H1 (cell line): ENCODE measurements at regions not wholly inside any gene's neighbourhood (a gene's known extent, or its start where the extent isn't known, plus 50 kb on each side); places are given as distances from the start of the nearest gene placed in this dataset.

Source experiments
- CTCF ChIA-PET: fragments of 300-600 bp; sonication (Branson Sonifier 250); formaldehyde crosslinking; loops from one replicate; lab custom pipeline; 2021; ENCODE audit not compliant: partially characterized antibody; lab: Charles Lee
- POLR2A ChIA-PET: fragments of 300-600 bp; sonication (Branson Sonifier 250); formaldehyde crosslinking; loops from one replicate; lab custom pipeline; 2021; ENCODE audit warnings: inconsistent platforms; ENCODE audit not compliant: partially characterized antibody; lab: Charles Lee
- DNase-seq, 2 experiments: peaks; one replicate each; pipeline versions ENCODE4 v3.0.0 to v3.0.0-alpha.2; 2010 to 2022; ENCODE audit warnings: low spot score in 2 of 2, low read depth in 1 of 2, mixed read lengths in 1 of 2
- FAIRE-seq: peaks from 2 replicates; lab custom pipeline; 2011; peaks lifted over from hg19 to GRCh38; lab: Jason Lieb, UNC
- H2AFZ ChIP-seq: 2 replicates; pipeline ENCODE4 v1.8.1; 2012; ENCODE audit warnings: low read length, inconsistent platforms
- H2AK5ac ChIP-seq: 2 replicates; pipeline ENCODE4 v1.6.1; 2013; ENCODE audit warnings: low read depth, low read length
- H2BK120ac ChIP-seq: replicated peaks from 2 replicates; pipeline ENCODE3; 2013; ENCODE audit warnings: low read depth, low read length, inconsistent platforms
- H2BK12ac ChIP-seq: 2 replicates; pipeline ENCODE4 v1.6.1; 2013; ENCODE audit warnings: low read depth, low read length
- H2BK15ac ChIP-seq: 2 replicates; pipeline ENCODE4 v1.6.1; 2013; ENCODE audit warnings: low read length
- H2BK20ac ChIP-seq: 2 replicates; pipeline ENCODE4 v1.6.1; 2013; ENCODE audit warnings: low read length
- H2BK5ac ChIP-seq: 2 replicates; pipeline ENCODE4 v1.6.1; 2013; ENCODE audit warnings: low read depth, low read length
- H3K14ac ChIP-seq: 2 replicates; pipeline ENCODE4 v1.6.1; 2013; ENCODE audit warnings: inconsistent platforms; ENCODE audit not compliant: insufficient read length
- H3K18ac ChIP-seq: 2 replicates; pipeline ENCODE4 v1.6.1; 2013; ENCODE audit warnings: low read length; ENCODE audit errors: extremely low read depth
- H3K23ac ChIP-seq: 2 replicates; pipeline ENCODE4 v1.6.1; 2013; ENCODE audit warnings: inconsistent platforms; ENCODE audit not compliant: insufficient read length
- H3K23me2 ChIP-seq: 2 replicates; pipeline ENCODE4 v1.6.1; 2013; ENCODE audit warnings: low read depth, low read length
- H3K27ac ChIP-seq: 2 replicates; pipeline ENCODE4 v1.6.1; 2011; ENCODE audit warnings: low read depth, low read length, inconsistent platforms
- H3K27me3 ChIP-seq, 4 experiments: replicated peaks in 1 of 4; 1 replicate in 1 of 4; 2 replicates in 3 of 4; pipeline versions ENCODE4 v1.6.1 to v1.8.1; 2011 to 2013; ENCODE audit warnings: low read length in 3 of 4, mild to moderate bottlenecking in 3 of 4, inconsistent platforms in 2 of 4, mixed read lengths in 2 of 4, moderate library complexity in 1 of 4; ENCODE audit not compliant: control insufficient read depth in 3 of 4, insufficient read depth in 3 of 4; ENCODE audit errors: extremely low read depth in 1 of 4
- H3K36me3 ChIP-seq, 4 experiments: 2 replicates each; pipeline versions ENCODE4 v1.6.1 to v1.8.1; 2011 to 2013; ENCODE audit warnings: mild to moderate bottlenecking in 4 of 4, low read length in 3 of 4, moderate library complexity in 2 of 4, control low read depth in 1 of 4, inconsistent platforms in 1 of 4; ENCODE audit not compliant: insufficient read depth in 4 of 4, control insufficient read depth in 2 of 4
- H3K4ac ChIP-seq: replicated peaks from 2 replicates; pipeline ENCODE3; 2013; ENCODE audit warnings: low read length, low read depth, mixed read lengths, inconsistent platforms; ENCODE audit not compliant: insufficient read length
- H3K4me1 ChIP-seq, 4 experiments: replicated peaks in 1 of 4; 1 replicate in 1 of 4; 2 replicates in 3 of 4; pipeline versions ENCODE4 v1.6.1 to v1.8.1; 2011 to 2013; ENCODE audit warnings: low read length in 3 of 4, inconsistent platforms in 2 of 4, mixed read lengths in 1 of 4; ENCODE audit not compliant: insufficient read depth in 4 of 4, control insufficient read depth in 3 of 4
- H3K4me2 ChIP-seq, 2 experiments: 2 replicates each; pipeline versions ENCODE4 v1.6.1 to v1.8.1; 2011 to 2013; ENCODE audit warnings: low read depth in 2 of 2, low read length in 2 of 2, control low read depth in 1 of 2, inconsistent platforms in 1 of 2, mild to moderate bottlenecking in 1 of 2; ENCODE audit not compliant: insufficient read depth in 1 of 2
- H3K4me3 ChIP-seq, 4 experiments: fragments of 200-600, 300-600 bp in 1 of 4; sonication (generic), shearing (Covaris generic), sonication (Bioruptor Twin) in 1 of 4; 2 replicates each; pipeline versions ENCODE4 v1.5.1 to v1.8.1; 2011 to 2016; ENCODE audit warnings: low read length in 4 of 4, low read depth in 3 of 4, control low read depth in 2 of 4, inconsistent platforms in 2 of 4, mild to moderate bottlenecking in 2 of 4, mixed read lengths in 1 of 4, moderate library complexity in 1 of 4; ENCODE audit not compliant: insufficient read depth in 2 of 4; ENCODE audit errors: extremely low read depth in 1 of 4
- H3K56ac ChIP-seq: replicated peaks from 2 replicates; pipeline ENCODE3; 2013; ENCODE audit warnings: low read depth, mild to moderate bottlenecking, mixed read lengths, low read length, inconsistent platforms; ENCODE audit not compliant: insufficient read length
- H3K79me1 ChIP-seq: 2 replicates; pipeline ENCODE4 v1.6.1; 2013; ENCODE audit warnings: low read depth, low read length, control low read depth
- H3K79me2 ChIP-seq, 2 experiments: 2 replicates each; pipeline versions ENCODE4 v1.6.1 to v1.8.1; 2012 to 2013; ENCODE audit warnings: low read length in 2 of 2, mild to moderate bottlenecking in 2 of 2, inconsistent platforms in 1 of 2; ENCODE audit not compliant: insufficient read depth in 2 of 2, control insufficient read depth in 1 of 2
- H3K9ac ChIP-seq, 4 experiments: replicated peaks in 1 of 4; 1 replicate in 1 of 4; 2 replicates in 3 of 4; pipeline versions ENCODE4 v1.6.1 to v1.8.1; 2011 to 2013; ENCODE audit warnings: low read depth in 3 of 4, low read length in 3 of 4, control low read depth in 2 of 4, mild to moderate bottlenecking in 2 of 4, moderate library complexity in 2 of 4, inconsistent platforms in 1 of 4; ENCODE audit errors: extremely low read depth in 1 of 4
- H3K9me3 ChIP-seq, 2 experiments: 2 replicates each; pipeline versions ENCODE4 v1.6.1 to v1.8.1; 2012 to 2013; ENCODE audit warnings: mild to moderate bottlenecking in 2 of 2, moderate library complexity in 2 of 2, control low read depth in 1 of 2, inconsistent platforms in 1 of 2, low read depth in 1 of 2, low read length in 1 of 2, mixed read lengths in 1 of 2; ENCODE audit not compliant: insufficient read depth in 2 of 2
- H4K20me1 ChIP-seq, 2 experiments: replicated peaks in 1 of 2; 2 replicates each; pipeline versions ENCODE3 to v1.8.1; 2011 to 2013; ENCODE audit warnings: inconsistent platforms in 2 of 2, low read length in 2 of 2, mild to moderate bottlenecking in 1 of 2; ENCODE audit not compliant: insufficient read depth in 2 of 2, control insufficient read depth in 1 of 2
- H4K5ac ChIP-seq: 2 replicates; pipeline ENCODE4 v1.6.1; 2013; ENCODE audit warnings: low read length, low read depth, mixed read lengths, inconsistent platforms; ENCODE audit not compliant: insufficient read length
- H4K8ac ChIP-seq: 2 replicates; pipeline ENCODE4 v1.8.0; 2013; ENCODE audit warnings: mild to moderate bottlenecking, moderate library complexity, low read length, inconsistent platforms; ENCODE audit not compliant: insufficient read depth; ENCODE audit errors: extremely low read depth
- H4K91ac ChIP-seq: replicated peaks from 2 replicates; pipeline ENCODE3; 2013; ENCODE audit warnings: low read length, mixed read lengths, inconsistent platforms; ENCODE audit not compliant: insufficient read length
- KDM4A ChIP-seq: IDR thresholded peaks from one replicate; pipeline ENCODE4 v1.7.1; 2012; ENCODE audit warnings: low read depth, mild to moderate bottlenecking, moderate library complexity, low read length, inconsistent platforms; ENCODE audit not compliant: severe bottlenecking
- WGBS, 2 experiments: shearing (Covaris generic) in 1 of 2; methylation state at CpG; one replicate each; pipeline versions ENCODE4 v1.1.6 to v1.1.7; 2013 to 2015; ENCODE audit warnings: low lambda C conversion rate in 2 of 2, mixed read lengths in 2 of 2, inconsistent platforms in 1 of 2, low coverage in 1 of 2, missing lambda C conversion rate in 1 of 2; ENCODE audit not compliant: insufficient replicate concordance in 2 of 2, insufficient coverage in 1 of 2, insufficient read length in 1 of 2; ENCODE audit errors: extremely low coverage in 1 of 2, missing lambda C conversion rate in 1 of 2; 5-methylcytosine and 5-hydroxymethylcytosine counted together

DNA sequence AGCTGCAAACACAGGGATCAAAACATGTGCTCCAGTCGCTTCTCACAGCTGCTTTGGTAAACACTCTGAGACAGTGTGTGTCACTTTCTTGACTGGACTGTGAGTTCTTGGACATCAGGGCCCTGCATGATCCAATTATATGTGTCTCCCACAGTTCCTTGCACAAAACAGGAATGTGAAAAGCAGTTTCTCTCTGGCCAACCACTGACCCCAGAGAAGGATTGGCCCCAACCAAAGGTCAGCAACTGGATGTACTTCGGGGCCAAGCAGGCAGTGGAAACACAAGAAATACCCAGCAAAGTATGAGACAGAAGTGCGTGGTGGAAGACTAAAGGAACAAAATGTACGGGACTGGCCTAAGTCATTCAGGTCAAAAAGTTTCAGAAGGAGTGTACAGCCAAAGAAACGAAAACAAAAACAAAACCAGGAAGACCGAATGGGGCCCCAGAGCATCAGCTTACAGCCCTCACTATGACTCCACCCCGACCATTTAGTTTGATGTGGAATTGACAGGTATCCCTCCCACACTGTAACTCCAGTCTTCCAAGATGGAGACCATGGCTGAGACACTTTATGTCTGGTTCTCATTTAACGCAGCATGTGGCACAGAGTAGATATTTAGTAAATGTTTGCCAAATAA is 76.7 kb upstream of the LPP start:
- H3K9ac ChIP-seq = no peak overlapping the region
- no peaks in the 10 kb centered on the region for H4K20me1 ChIP-seq
- H3K4ac ChIP-seq = no peak overlapping the region
- H3K36me3 ChIP-seq = no peaks in the 10 kb centered on the region
- H3K56ac ChIP-seq = no peak overlapping the region
- H3K4me2 ChIP-seq = no peak overlapping the region
- no peaks in the 10 kb centered on the region for H3K4me1 ChIP-seq
- no peak overlapping the region for H3K23ac ChIP-seq
- H3K27me3 ChIP-seq = no peaks in the 10 kb centered on the region
- CTCF ChIA-PET = interaction anchor here (0.6 to 2.2 kb wide), 2 partner anchors 8 to 200 kb away, joined by 3 to 6 read pairs; no protein-coding TSS in a partner anchor
- no peak overlapping the region; the same call in 1 of the 2 replicates for H2BK5ac ChIP-seq
- no peak overlapping the region for H2BK15ac ChIP-seq
- H2BK20ac ChIP-seq = no peak overlapping the region
- POLR2A ChIA-PET = interaction anchor here (0.8 to 1.2 kb wide), 2 partner anchors 26 to 92 kb away, joined by 3 read pairs; no protein-coding TSS in a partner anchor
- H3K79me1 ChIP-seq = no peaks in the 10 kb centered on the region
- no peak overlapping the region for H2AFZ ChIP-seq
- no peak overlapping the region for H3K14ac ChIP-seq
- no peak overlapping the region for H3K27ac ChIP-seq
- H4K91ac ChIP-seq = no peak overlapping the region
- H3K9me3 ChIP-seq = no peaks in the 10 kb centered on the region
- H2BK120ac ChIP-seq = no peak overlapping the region
- H4K8ac ChIP-seq = no peak overlapping the region
- H3K79me2 ChIP-seq = no peaks in the 10 kb centered on the region
- no peak for FAIRE-seq
- no peak overlapping the region for H2AK5ac ChIP-seq
- H3K4me3 ChIP-seq = no peak overlapping the region
- no peak for DNase-seq
- H2BK12ac ChIP-seq = no peak overlapping the region; the same call in 1 of the 2 replicates
- H3K23me2 ChIP-seq = no peaks in the 10 kb centered on the region
- H3K18ac ChIP-seq = no peak overlapping the region
- TF ChIP-seq KDM4A = no peak
- H4K5ac ChIP-seq = no peak overlapping the region
- 91% methylated on average over 8 of the region's 8 CpGs; no CpG with 5 or more reads in 1 of the 2 experiments for WGBS, 2 experiments
